Spinal cord (tissue), 9 donors: ENCODE measurements at regions not wholly inside any gene's neighbourhood (a gene's known extent, or its start where the extent isn't known, plus 50 kb on each side); places are given as distances from the start of the nearest gene placed in this dataset.

Source experiments
- DNase-seq, 6 donors: peaks; one replicate each; pipeline versions ENCODE4 v3.0.0 to v3.0.0-alpha.2; 2013 to 2015; ENCODE audit warnings: low spot score in 6 of 6, low read depth in 4 of 6
- H3K27ac ChIP-seq: one replicate; pipeline ENCODE4 v1.5.1; 2013; ENCODE audit warnings: low read depth, low read length, control low read depth
- H3K27me3 ChIP-seq: one replicate; pipeline ENCODE4 v1.6.1; 2013; ENCODE audit warnings: low read length; ENCODE audit not compliant: control insufficient read depth, insufficient read depth
- H3K36me3 ChIP-seq: one replicate; pipeline ENCODE4 v1.6.1; 2013; ENCODE audit warnings: low read length; ENCODE audit not compliant: control insufficient read depth, insufficient read depth
- H3K4me1 ChIP-seq: one replicate; pipeline ENCODE4 v1.6.1; 2013; ENCODE audit warnings: low read length; ENCODE audit not compliant: control insufficient read depth, insufficient read depth
- H3K4me3 ChIP-seq: one replicate; pipeline ENCODE4 v1.5.1; 2013; ENCODE audit warnings: low read depth, low read length, control low read depth
- H3K9me3 ChIP-seq: one replicate; pipeline ENCODE4 v1.6.1; 2013; ENCODE audit warnings: low read length; ENCODE audit not compliant: control insufficient read depth, insufficient read depth
- WGBS: methylation state at CpG from one replicate; pipeline ENCODE4 v1.1.5; 2013; ENCODE audit warnings: missing lambda C conversion rate; ENCODE audit not compliant: insufficient coverage; 5-methylcytosine and 5-hydroxymethylcytosine counted together
- donor health status: healthy.

GRCh38 chr7:34260279-34260678 lies 354.9 kb downstream of the BMPER start:
- H3K9me3 ChIP-seq: no peaks in the 10 kb centered on the region
- DNase-seq: no peak
- H3K27ac ChIP-seq: no peak overlapping the region
- no peaks in the 10 kb centered on the region for H3K36me3 ChIP-seq
- H3K4me3 ChIP-seq: no peak overlapping the region
- H3K27me3 ChIP-seq: no peaks in the 10 kb centered on the region
- no peaks in the 10 kb centered on the region for H3K4me1 ChIP-seq

- WGBS: 80% methylated on average over 1 of the region's 2 CpGs
- no peaks in the 10 kb centered on the region for H3K27me3 ChIP-seq
- H3K9me3 ChIP-seq: no peaks in the 10 kb centered on the region
Observed at GRCh38 chr7:34263168-34263567, 357.8 kb downstream of the BMPER start.

GRCh38 chr7:34269084-34269483 lies 363.7 kb downstream of the BMPER start:
- Histone ChIP-seq H3K27ac (no peak overlapping the region), H3K9me3 (no peaks in the 10 kb centered on the region), H3K27me3 (no peaks in the 10 kb centered on the region), H3K36me3 (no peaks in the 10 kb centered on the region), H3K4me1 (no peaks in the 10 kb centered on the region), H3K4me3 (no peak overlapping the region)
- 29% methylated on average over 1 of the region's 2 CpGs for WGBS
- no peak for DNase-seq

More at GRCh38 chr7:34263168-34263567, 357.8 kb downstream of the BMPER start:
- Histone ChIP-seq H3K4me1 (no peaks in the 10 kb centered on the region), H3K4me3 (no peak overlapping the region), H3K36me3 (no peaks in the 10 kb centered on the region), H3K27ac (no peak overlapping the region)
- no peak for DNase-seq

GRCh38 chr7:34275624-34276023 lies 370.3 kb downstream of the BMPER start:
- Histone ChIP-seq H3K9me3 (no peaks in the 10 kb centered on the region), H3K36me3 (no peaks in the 10 kb centered on the region), H3K27ac (no peak overlapping the region), H3K27me3 (no peaks in the 10 kb centered on the region), H3K4me3 (no peak overlapping the region), H3K4me1 (no peaks in the 10 kb centered on the region)
- DNase-seq: peak in 1 of 6 donors; percentile 14

- H3K4me1 ChIP-seq: no peaks in the 10 kb centered on the region
- H3K4me3 ChIP-seq: no peak overlapping the region
- H3K9me3 ChIP-seq: no peaks in the 10 kb centered on the region
- 92% methylated on average over 2 of the region's 7 CpGs for WGBS
- H3K27ac ChIP-seq: no peak overlapping the region
- no peaks in the 10 kb centered on the region for H3K27me3 ChIP-seq
- no peak for DNase-seq
- H3K36me3 ChIP-seq: no peaks in the 10 kb centered on the region
Observed at GRCh38 chr7:34277016-34277802, 371.9 kb downstream of the BMPER start.

- no peak overlapping the region for H3K4me3 ChIP-seq
- no peaks in the 10 kb centered on the region for H3K4me1 ChIP-seq
- WGBS: no CpG with 5 or more reads among the region's 4 CpGs
- H3K9me3 ChIP-seq: no peaks in the 10 kb centered on the region
- no peak overlapping the region for H3K27ac ChIP-seq
- H3K27me3 ChIP-seq: no peaks in the 10 kb centered on the region
- no peaks in the 10 kb centered on the region for H3K36me3 ChIP-seq
- DNase-seq: no peak
Observed at GRCh38 chr7:34277803-34278199, 372.5 kb downstream of the BMPER start.

- no CpG with 5 or more reads among the region's 1 CpG for WGBS
- no peak overlapping the region for H3K27ac ChIP-seq
- H3K36me3 ChIP-seq: no peaks in the 10 kb centered on the region
- no peak for DNase-seq
- H3K9me3 ChIP-seq: no peaks in the 10 kb centered on the region
- H3K4me1 ChIP-seq: no peaks in the 10 kb centered on the region
- H3K27me3 ChIP-seq: no peaks in the 10 kb centered on the region
- no peak overlapping the region for H3K4me3 ChIP-seq
Observed at GRCh38 chr7:34281260-34281659, 375.9 kb downstream of the BMPER start.

- Histone ChIP-seq H3K27ac (no peak overlapping the region), H3K4me1 (no peaks in the 10 kb centered on the region), H3K4me3 (no peak overlapping the region), H3K27me3 (no peaks in the 10 kb centered on the region), H3K9me3 (no peaks in the 10 kb centered on the region), H3K36me3 (no peaks in the 10 kb centered on the region)
- DNase-seq: no peak
- no CpG with 5 or more reads among the region's 1 CpG for WGBS
Observed at GRCh38 chr7:34282271-34282670, 375.7 kb upstream of the NPSR1 start.

- Histone ChIP-seq H3K9me3 (no peaks in the 10 kb centered on the region), H3K4me3 (no peak overlapping the region), H3K27ac (no peak overlapping the region), H3K36me3 (no peaks in the 10 kb centered on the region), H3K4me1 (no peaks in the 10 kb centered on the region), H3K27me3 (no peaks in the 10 kb centered on the region)
- no peak for DNase-seq
- no CpG with 5 or more reads among the region's 1 CpG for WGBS
Observed at GRCh38 chr7:34296663-34297062, 361.4 kb upstream of the NPSR1 start.

GRCh38 chr7:34298492-34299013 lies 359.5 kb upstream of the NPSR1 start:
- no peaks in the 10 kb centered on the region for H3K36me3 ChIP-seq
- H3K4me3 ChIP-seq: no peak overlapping the region
- DNase-seq: no peak
- no peaks in the 10 kb centered on the region for H3K9me3 ChIP-seq
- no peak overlapping the region for H3K27ac ChIP-seq
- H3K4me1 ChIP-seq: no peaks in the 10 kb centered on the region
- H3K27me3 ChIP-seq: no peaks in the 10 kb centered on the region
- WGBS: no CpG with 5 or more reads among the region's 4 CpGs
